22Rv1 (cell line): ENCODE measurements at regions not wholly inside any gene's neighbourhood (a gene's known extent, or its start where the extent isn't known, plus 50 kb on each side); places are given as distances from the start of the nearest gene placed in this dataset.

Source experiments
- H3K27ac ChIP-seq: fragments of 450-650 bp; 2 replicates; pipeline ENCODE4 v1.5.1; 2017
- ZFX ChIP-seq: fragments of 450-650 bp; IDR thresholded peaks from 2 replicates; pipeline ENCODE4 v1.6.1; 2017; ENCODE audit warnings: antibody characterized with exemption, borderline replicate concordance
- TF ChIP-seq, protein P1 (sequence below): fragments of 450-650 bp; IDR thresholded peaks from 2 replicates; pipeline ENCODE4 v1.5.1; 2017; ENCODE audit warnings: mild to moderate bottlenecking

GRCh38 chr7:109752068-109752467, 1182.4 kb downstream of the DNAJB9 start:
- TF ChIP-seq, protein P1, sequence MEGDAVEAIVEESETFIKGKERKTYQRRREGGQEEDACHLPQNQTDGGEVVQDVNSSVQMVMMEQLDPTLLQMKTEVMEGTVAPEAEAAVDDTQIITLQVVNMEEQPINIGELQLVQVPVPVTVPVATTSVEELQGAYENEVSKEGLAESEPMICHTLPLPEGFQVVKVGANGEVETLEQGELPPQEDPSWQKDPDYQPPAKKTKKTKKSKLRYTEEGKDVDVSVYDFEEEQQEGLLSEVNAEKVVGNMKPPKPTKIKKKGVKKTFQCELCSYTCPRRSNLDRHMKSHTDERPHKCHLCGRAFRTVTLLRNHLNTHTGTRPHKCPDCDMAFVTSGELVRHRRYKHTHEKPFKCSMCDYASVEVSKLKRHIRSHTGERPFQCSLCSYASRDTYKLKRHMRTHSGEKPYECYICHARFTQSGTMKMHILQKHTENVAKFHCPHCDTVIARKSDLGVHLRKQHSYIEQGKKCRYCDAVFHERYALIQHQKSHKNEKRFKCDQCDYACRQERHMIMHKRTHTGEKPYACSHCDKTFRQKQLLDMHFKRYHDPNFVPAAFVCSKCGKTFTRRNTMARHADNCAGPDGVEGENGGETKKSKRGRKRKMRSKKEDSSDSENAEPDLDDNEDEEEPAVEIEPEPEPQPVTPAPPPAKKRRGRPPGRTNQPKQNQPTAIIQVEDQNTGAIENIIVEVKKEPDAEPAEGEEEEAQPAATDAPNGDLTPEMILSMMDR, result no peak
- TF ChIP-seq ZFX, result no peak
- H3K27ac ChIP-seq, result no peak overlapping the region

- no peak overlapping the region for H3K27ac ChIP-seq
- no peak for TF ChIP-seq ZFX
- TF ChIP-seq, protein P1, result no peak
Measured at GRCh38 chr7:109757713-109758112, 1188.0 kb downstream of the DNAJB9 start.

DNA sequence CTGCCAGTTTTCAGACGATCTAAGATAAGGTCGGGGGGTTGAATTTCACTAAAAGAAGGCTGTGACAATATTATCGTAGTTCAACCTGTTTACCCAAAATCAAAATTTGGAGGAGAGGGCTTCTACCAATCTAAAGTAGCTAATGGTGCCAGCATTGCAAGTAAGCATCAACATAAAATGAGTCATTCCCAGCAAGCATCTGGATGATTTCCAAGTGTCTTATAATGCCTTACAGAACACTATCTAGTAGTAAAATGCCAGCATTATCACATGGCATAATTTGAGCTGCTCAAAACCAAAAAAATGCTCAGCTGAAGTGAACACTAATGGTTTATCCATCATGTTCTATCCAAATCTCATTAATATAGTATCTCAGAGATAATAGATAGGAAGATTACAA, 1193.9 kb downstream of the DNAJB9 start:
- no peak for TF ChIP-seq ZFX
- TF ChIP-seq, protein P1, result no peak
- no peak overlapping the region for H3K27ac ChIP-seq

DNA sequence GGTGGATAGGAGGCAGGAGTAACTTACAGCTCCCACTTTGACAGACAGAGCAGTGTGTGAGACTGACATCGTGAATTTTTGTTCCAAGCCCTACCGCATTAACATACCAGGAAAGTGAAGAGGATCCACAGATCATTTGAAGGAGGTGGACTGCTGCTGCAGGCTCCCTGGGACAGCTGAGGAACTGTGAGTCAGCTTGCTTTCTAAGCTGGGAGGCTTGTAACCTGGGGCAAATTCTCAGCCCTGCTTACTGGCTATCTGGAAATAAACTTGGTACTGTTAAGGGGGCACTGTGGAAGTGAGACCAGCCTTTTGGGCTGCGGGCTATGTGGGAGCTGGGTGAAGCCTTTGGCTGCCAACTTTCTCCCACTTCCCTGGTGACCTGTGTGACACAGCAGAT, 1202.5 kb downstream of the DNAJB9 start:
- no peak overlapping the region for H3K27ac ChIP-seq
- no peak for TF ChIP-seq ZFX
- TF ChIP-seq, protein P1, result no peak

DNA sequence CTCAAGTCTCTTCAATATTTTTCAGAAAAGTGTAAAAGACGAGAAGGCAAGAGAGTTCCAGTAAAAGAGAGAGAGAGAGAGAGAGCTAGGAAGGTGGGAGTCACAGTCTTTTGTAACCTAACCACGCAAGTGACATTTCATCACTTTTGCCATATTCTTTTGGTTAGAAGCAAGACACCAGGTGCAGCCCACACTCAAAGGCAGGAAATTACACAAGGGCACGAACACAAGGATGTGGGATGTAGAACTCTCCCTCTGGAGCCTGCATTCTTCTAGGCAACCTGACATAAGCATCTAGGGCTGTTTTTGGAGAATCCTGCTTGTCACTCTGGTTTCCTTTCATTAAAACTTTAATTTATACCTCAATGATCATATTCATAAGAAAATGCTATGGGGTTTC, 1213.1 kb downstream of the DNAJB9 start:
- no peak overlapping the region for H3K27ac ChIP-seq
- TF ChIP-seq, protein P1, result no peak
- no peak for TF ChIP-seq ZFX

DNA sequence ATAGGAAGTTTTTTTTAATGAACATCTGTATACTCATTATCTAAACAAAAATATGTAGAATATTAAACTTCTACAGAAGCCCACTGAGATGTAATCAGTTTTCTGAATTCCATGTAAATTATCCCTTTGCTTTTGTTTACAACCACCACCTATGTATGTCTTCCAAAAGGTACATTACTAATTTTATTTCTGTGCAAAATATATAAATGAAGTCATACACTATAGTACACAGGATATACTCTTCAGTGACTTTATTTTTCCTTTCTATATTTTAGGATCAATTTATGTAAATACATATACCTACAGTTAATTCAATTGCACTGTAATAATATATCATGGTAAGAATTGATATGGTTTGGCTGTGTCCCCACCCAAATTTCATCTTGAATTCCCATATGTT, 1236.9 kb downstream of the DNAJB9 start:
- TF ChIP-seq, protein P1, result no peak
- no peak for TF ChIP-seq ZFX
- H3K27ac ChIP-seq, result no peak overlapping the region

DNA sequence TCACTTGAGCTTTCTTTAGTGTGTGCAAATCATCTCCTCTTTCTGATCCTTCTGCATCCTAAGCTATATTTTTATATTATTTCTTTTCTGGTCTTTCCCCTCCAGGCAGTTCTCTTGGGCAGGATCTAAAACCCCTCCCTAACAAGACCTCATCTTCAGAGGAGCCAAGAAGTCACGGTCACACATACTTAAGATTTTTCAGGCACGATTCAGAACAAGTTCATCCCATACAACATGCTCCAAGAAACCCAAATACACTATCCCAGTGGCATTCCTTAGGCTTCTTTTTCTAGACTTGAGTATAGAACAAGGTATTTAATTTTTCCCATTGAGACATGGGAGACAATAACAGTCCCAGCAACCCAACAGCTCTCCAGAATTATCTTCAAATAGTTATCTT, 1251.5 kb downstream of the DNAJB9 start:
- no peak for TF ChIP-seq ZFX
- TF ChIP-seq, protein P1, result no peak
- no peak overlapping the region for H3K27ac ChIP-seq
